HFFc6 (cell line): ENCODE measurements at regions not wholly inside any gene's neighbourhood (a gene's known extent, or its start where the extent isn't known, plus 50 kb on each side); places are given as distances from the start of the nearest gene placed in this dataset.

Experiments used
- DNase-seq: peaks from one replicate; pipeline ENCODE4 v3.0.0-alpha.2; 2018
- H3K27ac Mint-ChIP-seq: 2 replicates; pipeline ENCODE4 v1.8.0; 2020; ENCODE audit warnings: mild to moderate bottlenecking, mixed read lengths
- H3K27me3 Mint-ChIP-seq: 2 replicates; pipeline ENCODE4 v1.8.0; 2021; ENCODE audit warnings: mild to moderate bottlenecking, moderate library complexity, mixed read lengths; ENCODE audit not compliant: insufficient read depth
- H3K36me3 Mint-ChIP-seq: 2 replicates; pipeline ENCODE4 v1.8.0; 2021; ENCODE audit warnings: low read depth, mixed read lengths
- H3K4me1 Mint-ChIP-seq: 2 replicates; pipeline ENCODE4 v1.8.0; 2020; ENCODE audit warnings: low read depth, mixed read lengths
- H3K4me3 Mint-ChIP-seq: 2 replicates; pipeline ENCODE4 v1.8.0; 2020; ENCODE audit warnings: mild to moderate bottlenecking, moderate library complexity, mixed read lengths
- H3K9me3 Mint-ChIP-seq: 2 replicates; pipeline ENCODE4 v1.8.0; 2020; ENCODE audit warnings: mild to moderate bottlenecking, mixed read lengths
- TF ChIP-seq, protein P1 (sequence below): fragments of 200-600 bp; sonication (generic); IDR thresholded peaks from 2 replicates; pipeline ENCODE4 v1.5.0; 2021; ENCODE audit warnings: antibody characterized with exemption, mild to moderate bottlenecking

DNA sequence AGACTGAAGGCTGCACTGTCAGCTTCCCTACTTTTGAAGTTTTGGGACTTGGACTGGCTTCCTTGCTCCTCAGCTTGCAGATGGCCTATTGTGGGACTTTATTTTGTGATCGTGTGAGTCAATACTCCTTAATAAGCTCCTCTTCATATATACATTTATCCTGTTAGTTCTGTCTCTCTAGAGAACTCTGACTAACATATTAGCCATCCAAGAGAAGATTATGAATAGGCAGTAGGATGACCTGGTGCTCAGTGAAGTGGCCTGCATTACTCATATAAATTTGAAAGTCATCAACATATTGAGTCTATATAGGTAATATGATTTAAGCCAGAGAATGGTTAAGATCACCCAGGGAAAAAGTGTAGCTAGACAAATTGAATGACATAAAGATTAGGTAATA, 136.3 kb upstream of the UFM1 start:
- Mint-ChIP-seq H3K27ac (peak overlapping the region; percentile 47; the same call in 1 of the 2 replicates), H3K4me1 (peaks cover 18% of the 10 kb centered on the region), H3K9me3 (peaks cover 5% of the 10 kb centered on the region; the same call in 1 of the 2 replicates), H3K27me3 (no peaks in the 10 kb centered on the region), H3K4me3 (no peak overlapping the region), H3K36me3 (no peaks in the 10 kb centered on the region)
- TF ChIP-seq, protein P1, sequence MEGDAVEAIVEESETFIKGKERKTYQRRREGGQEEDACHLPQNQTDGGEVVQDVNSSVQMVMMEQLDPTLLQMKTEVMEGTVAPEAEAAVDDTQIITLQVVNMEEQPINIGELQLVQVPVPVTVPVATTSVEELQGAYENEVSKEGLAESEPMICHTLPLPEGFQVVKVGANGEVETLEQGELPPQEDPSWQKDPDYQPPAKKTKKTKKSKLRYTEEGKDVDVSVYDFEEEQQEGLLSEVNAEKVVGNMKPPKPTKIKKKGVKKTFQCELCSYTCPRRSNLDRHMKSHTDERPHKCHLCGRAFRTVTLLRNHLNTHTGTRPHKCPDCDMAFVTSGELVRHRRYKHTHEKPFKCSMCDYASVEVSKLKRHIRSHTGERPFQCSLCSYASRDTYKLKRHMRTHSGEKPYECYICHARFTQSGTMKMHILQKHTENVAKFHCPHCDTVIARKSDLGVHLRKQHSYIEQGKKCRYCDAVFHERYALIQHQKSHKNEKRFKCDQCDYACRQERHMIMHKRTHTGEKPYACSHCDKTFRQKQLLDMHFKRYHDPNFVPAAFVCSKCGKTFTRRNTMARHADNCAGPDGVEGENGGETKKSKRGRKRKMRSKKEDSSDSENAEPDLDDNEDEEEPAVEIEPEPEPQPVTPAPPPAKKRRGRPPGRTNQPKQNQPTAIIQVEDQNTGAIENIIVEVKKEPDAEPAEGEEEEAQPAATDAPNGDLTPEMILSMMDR = no peak
- peak; percentile 58 for DNase-seq

DNA sequence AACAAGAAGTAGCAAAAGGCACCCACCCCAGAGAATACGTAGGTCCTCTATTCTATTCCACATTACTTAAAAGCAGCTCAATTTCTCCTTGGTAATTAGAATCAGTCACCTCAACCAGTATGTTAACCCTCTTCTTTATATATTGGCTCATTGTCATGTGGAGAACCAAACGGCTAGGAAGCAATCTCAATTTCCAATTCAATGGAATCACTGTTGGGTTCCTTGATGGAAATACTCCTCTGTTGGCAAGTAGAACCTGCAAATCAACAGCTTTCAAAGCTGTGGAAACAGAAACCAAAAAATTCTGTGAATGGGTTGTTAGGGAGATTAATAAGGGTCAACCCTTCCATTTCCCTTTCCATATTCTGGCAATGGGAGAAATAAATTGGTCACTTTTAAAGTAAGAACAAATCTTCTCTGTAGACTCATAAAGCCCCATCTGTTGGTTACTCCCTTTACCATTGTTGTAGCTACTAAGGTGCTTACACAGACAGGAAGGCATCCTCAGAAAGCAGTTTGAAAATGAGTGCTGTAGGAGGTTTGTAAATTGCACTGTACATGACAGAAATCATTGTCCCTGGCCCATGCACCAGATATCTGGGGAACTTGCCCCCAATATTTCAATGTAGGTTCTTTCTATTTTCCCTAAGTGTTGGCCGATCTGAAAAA, 138.6 kb upstream of the UFM1 start:
- Mint-ChIP-seq H3K36me3 (no peaks in the 10 kb centered on the region), H3K27me3 (no peaks in the 10 kb centered on the region), H3K4me1 (peaks cover 18% of the 10 kb centered on the region), H3K27ac (no peak overlapping the region), H3K9me3 (peaks cover 5% of the 10 kb centered on the region; the same call in 1 of the 2 replicates), H3K4me3 (no peak overlapping the region)
- TF ChIP-seq, protein P1 = no peak
- DNase-seq = no peak

DNA sequence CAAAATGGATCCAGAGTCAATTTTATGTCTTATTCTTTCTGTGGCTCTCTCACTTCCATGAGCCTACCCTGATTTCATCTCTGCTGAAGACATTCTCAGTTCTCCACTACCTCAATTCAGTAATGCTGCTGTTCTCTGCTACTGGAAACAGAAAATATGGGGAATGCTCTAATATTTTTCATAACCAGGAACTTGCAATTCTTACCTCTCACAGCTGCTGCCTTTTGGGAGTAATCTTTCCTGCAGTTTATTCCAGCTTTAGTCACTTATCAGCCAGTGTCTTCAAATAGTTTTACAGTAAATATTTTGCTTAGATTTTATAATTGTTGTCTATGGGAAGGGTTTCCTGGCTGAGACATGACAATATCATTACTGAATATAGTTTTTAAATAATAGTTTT, 145.1 kb upstream of the UFM1 start:
- Mint-ChIP-seq H3K4me3 (no peak overlapping the region), H3K36me3 (no peaks in the 10 kb centered on the region), H3K27ac (no peak overlapping the region), H3K27me3 (no peaks in the 10 kb centered on the region), H3K9me3 (no peaks in the 10 kb centered on the region), H3K4me1 (peaks cover 15% of the 10 kb centered on the region)
- no peak for DNase-seq
- TF ChIP-seq, protein P1 = no peak

DNA sequence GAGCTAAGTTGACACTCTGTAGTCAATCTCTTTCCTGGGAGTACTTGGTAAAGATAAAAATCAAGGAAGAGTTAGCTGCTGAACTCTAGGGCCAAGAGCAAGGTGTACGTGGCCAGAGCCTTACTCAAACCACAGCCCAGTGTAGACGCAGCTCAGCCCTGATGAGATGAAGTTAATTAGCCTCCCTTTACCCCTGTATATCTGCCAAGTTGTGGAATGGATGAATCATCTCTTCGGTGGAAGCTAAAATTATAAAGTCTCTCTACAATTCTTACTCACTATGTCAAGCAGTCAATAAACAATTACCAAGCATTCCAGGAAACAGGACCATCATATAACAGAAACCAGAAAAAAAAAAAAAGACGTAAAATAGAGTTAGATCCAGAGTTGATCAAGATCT, 146.9 kb upstream of the UFM1 start:
- peak; percentile 75 for DNase-seq
- Mint-ChIP-seq H3K27me3 (no peaks in the 10 kb centered on the region; the same call in 1 of the 2 replicates), H3K9me3 (no peaks in the 10 kb centered on the region), H3K4me3 (peak overlapping the region; percentile 29), H3K27ac (no peak overlapping the region), H3K4me1 (peaks cover 15% of the 10 kb centered on the region), H3K36me3 (no peaks in the 10 kb centered on the region)
- TF ChIP-seq, protein P1 = no peak

DNA sequence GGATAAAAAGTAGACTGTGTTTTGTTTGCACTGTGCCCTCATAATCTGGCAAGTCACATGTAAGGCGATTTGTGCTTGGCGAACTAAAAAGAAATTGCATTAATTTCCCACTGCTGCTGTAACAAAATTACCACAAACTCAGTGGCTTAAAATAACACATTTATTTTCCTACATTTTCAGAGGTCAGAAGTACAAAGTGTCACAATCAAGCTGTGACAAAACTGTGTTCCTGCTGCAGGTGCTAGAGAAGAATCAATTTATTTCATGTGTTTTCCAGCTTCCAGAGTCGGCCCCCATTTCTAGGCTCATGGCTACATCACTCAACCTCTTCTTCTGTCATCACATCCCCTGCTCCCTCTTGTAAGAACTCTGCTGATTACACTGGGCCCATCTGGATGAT, 158.6 kb upstream of the UFM1 start:
- H3K27ac Mint-ChIP-seq = no peak overlapping the region

More for the DNA sequence above, 158.6 kb upstream of the UFM1 start:
- Mint-ChIP-seq H3K9me3 (no peaks in the 10 kb centered on the region), H3K36me3 (no peaks in the 10 kb centered on the region), H3K4me3 (no peak overlapping the region), H3K4me1 (no peaks in the 10 kb centered on the region; the same call in 1 of the 2 replicates), H3K27me3 (peaks cover 3% of the 10 kb centered on the region; the same call in 1 of the 2 replicates)
- TF ChIP-seq, protein P1 = no peak
- no peak for DNase-seq
